ENCODE measurements at regions not wholly inside any gene's neighbourhood (a gene's known extent, or its start where the extent isn't known, plus 50 kb on each side); places are given as distances from the start of the nearest gene placed in this dataset.

GRCh38 chr9:20284601-20285289 lies 337.6 kb downstream of the MLLT3 start:
- Histone ChIP-seq H3K9me3 (replicated peaks; ENCODE audit: control insufficient read depth, insufficient read depth, low read length) (no peaks in the 10 kb centered on the region), H3K4me2 (ENCODE audit: insufficient read depth, low read length) (no peak overlapping the region), H4K20me1 (replicated peaks; ENCODE audit: control insufficient read depth, extremely low read depth, insufficient read depth, low read length) (no peaks in the 10 kb centered on the region), H3K9ac (replicated peaks; ENCODE audit: extremely low read depth, insufficient read depth, low read length) (no peak overlapping the region), H3K4me3 (replicated peaks in 1 of 3; ENCODE audit: insufficient read depth in 1 of 3, low read depth in 1 of 3, low read length in 3 of 3) (no peak overlapping the region), H3K36me3 (ENCODE audit: control insufficient read depth in 2 of 2, extremely low read depth in 1 of 2, insufficient read depth in 2 of 2, low read length in 2 of 2) (no peaks in the 10 kb centered on the region), H3K4me1 (ENCODE audit: control insufficient read depth, extremely low read depth, insufficient read depth, low read length) (no peaks in the 10 kb centered on the region), H3K9me1 (replicated peaks; ENCODE audit: control insufficient read depth, extremely low read depth, insufficient read depth, low read length) (no peaks in the 10 kb centered on the region), H2AFZ (ENCODE audit: low read depth, low read length) (no peak overlapping the region), H3K27ac (ENCODE audit: insufficient read depth, low read depth, low read length) (no peak overlapping the region), H3K27me3 (ENCODE audit: control insufficient read depth in 2 of 2, insufficient read depth in 2 of 2, low read length in 2 of 2) (no peaks in the 10 kb centered on the region), H3K79me2 (ENCODE audit: control insufficient read depth, insufficient read depth, low read length) (no peaks in the 10 kb centered on the region)
- dilution Hi-C loops (cut with MboI; ENCODE audit: extremely low pct_ligation_motif_present, low sequenced_read_pairs) = no loop called here
- DNase-seq (ENCODE audit: low read depth, low spot score) (no peak), FAIRE-seq (no peak)
- no TSS peak for BruUV-seq (replicated peaks)
- intact Hi-C loops (cut with micrococcal nuclease) = no loop called here
- ChIA-PET POLR2A (no interaction called here), CTCF (no interaction called here)
- TF ChIP-seq, protein P1, sequence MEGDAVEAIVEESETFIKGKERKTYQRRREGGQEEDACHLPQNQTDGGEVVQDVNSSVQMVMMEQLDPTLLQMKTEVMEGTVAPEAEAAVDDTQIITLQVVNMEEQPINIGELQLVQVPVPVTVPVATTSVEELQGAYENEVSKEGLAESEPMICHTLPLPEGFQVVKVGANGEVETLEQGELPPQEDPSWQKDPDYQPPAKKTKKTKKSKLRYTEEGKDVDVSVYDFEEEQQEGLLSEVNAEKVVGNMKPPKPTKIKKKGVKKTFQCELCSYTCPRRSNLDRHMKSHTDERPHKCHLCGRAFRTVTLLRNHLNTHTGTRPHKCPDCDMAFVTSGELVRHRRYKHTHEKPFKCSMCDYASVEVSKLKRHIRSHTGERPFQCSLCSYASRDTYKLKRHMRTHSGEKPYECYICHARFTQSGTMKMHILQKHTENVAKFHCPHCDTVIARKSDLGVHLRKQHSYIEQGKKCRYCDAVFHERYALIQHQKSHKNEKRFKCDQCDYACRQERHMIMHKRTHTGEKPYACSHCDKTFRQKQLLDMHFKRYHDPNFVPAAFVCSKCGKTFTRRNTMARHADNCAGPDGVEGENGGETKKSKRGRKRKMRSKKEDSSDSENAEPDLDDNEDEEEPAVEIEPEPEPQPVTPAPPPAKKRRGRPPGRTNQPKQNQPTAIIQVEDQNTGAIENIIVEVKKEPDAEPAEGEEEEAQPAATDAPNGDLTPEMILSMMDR (IDR thresholded peaks at IDR 0.05; ENCODE audit: extremely low read depth in 1 of 2, insufficient read depth in 1 of 2, low read depth in 1 of 2, low read length in 2 of 2) = no peak
- no peak for TF ChIP-seq FOS (IDR thresholded peaks at IDR 0.05; ENCODE audit: borderline replicate concordance, insufficient read depth, low read length)
- no peak for TF ChIP-seq POLR2A (IDR thresholded peaks at IDR 0.05; ENCODE audit: low read depth, low read length)
- no peak for TF ChIP-seq EZH2 (IDR thresholded peaks at IDR 0.05; ENCODE audit: borderline replicate concordance, low read depth, low read length, severe bottlenecking)
- no peak for TF ChIP-seq MAX (IDR thresholded peaks at IDR 0.05; ENCODE audit: insufficient read depth, insufficient read length)
- TF ChIP-seq POLR2AphosphoS5 (IDR thresholded peaks at IDR 0.05; ENCODE audit: insufficient read depth, low read depth, low read length) = no peak
- no peak for TF ChIP-seq JUN (IDR thresholded peaks at IDR 0.05; ENCODE audit: borderline replicate concordance, insufficient read depth, insufficient read length, low read depth)
- no peak for TF ChIP-seq GATA2 (IDR thresholded peaks at IDR 0.05; ENCODE audit: insufficient read depth, insufficient read length, low read depth, low read length)
- TF ChIP-seq MYC (IDR thresholded peaks at IDR 0.05; ENCODE audit: low read depth, low read length) = no peak

All from endothelial cell of umbilical vein (primary cell).